Neural progenitor cell (in vitro differentiated cells): ENCODE measurements at regions not wholly inside any gene's neighbourhood (a gene's known extent, or its start where the extent isn't known, plus 50 kb on each side); places are given as distances from the start of the nearest gene placed in this dataset.
"Not testable (repeated sequence)": the region's sequence is repeated elsewhere in the genome, so short reads cannot be mapped to it uniquely, and the experiment has no call there.

Source experiments
- DNase-seq: peaks from one replicate; pipeline ENCODE4 v3.0.0-alpha.2; 2016; ENCODE audit warnings: low spot score
- H2AFZ ChIP-seq: fragments of 200-600 bp; sonication (generic); replicated peaks from 2 replicates; pipeline ENCODE4 v1.6.1; 2016; ENCODE audit warnings: antibody characterized with exemption
- H3F3A ChIP-seq: fragments of 200-600 bp; sonication (generic); 2 replicates; pipeline ENCODE4 v1.6.1; 2016; ENCODE audit warnings: antibody characterized with exemption, low read depth
- H3K27ac ChIP-seq: fragments of 200-600 bp; sonication (generic); 2 replicates; pipeline ENCODE4 v1.5.1; 2016; ENCODE audit warnings: mild to moderate bottlenecking
- H3K27me3 ChIP-seq: fragments of 200-600 bp; sonication (generic); 2 replicates; pipeline ENCODE4 v1.6.1; 2016; ENCODE audit warnings: mild to moderate bottlenecking, moderate library complexity
- H3K36me3 ChIP-seq: fragments of 200-600 bp; sonication (generic); 2 replicates; pipeline ENCODE4 v1.5.1; 2016
- H3K4me1 ChIP-seq: fragments of 200-600 bp; sonication (generic); 2 replicates; pipeline ENCODE4 v1.6.1; 2016; ENCODE audit warnings: mixed run types
- H3K4me2 ChIP-seq: fragments of 200-600 bp; sonication (generic); 2 replicates; pipeline ENCODE4 v1.6.1; 2016
- H3K4me3 ChIP-seq: fragments of 200-600 bp; sonication (generic); 2 replicates; pipeline ENCODE4 v1.5.1; 2016
- H3K79me2 ChIP-seq: fragments of 200-600 bp; sonication (generic); 2 replicates; pipeline ENCODE4 v1.6.1; 2016; ENCODE audit warnings: low read depth
- H3K9ac ChIP-seq: fragments of 200-600 bp; sonication (generic); 2 replicates; pipeline ENCODE4 v1.6.1; 2016
- H3K9me3 ChIP-seq: fragments of 200-600 bp; sonication (generic); 2 replicates; pipeline ENCODE4 v1.5.1; 2016; ENCODE audit warnings: low read depth
- H4K20me1 ChIP-seq: fragments of 200-600 bp; sonication (generic); 2 replicates; pipeline ENCODE4 v1.6.1; 2016; ENCODE audit warnings: low read depth
- H3K27ac Mint-ChIP-seq: 3 replicates; pipeline ENCODE4 v1.8.0; 2021; ENCODE audit warnings: mixed read lengths
- H3K27me3 Mint-ChIP-seq: 2 replicates; pipeline ENCODE4 v1.8.0; 2022; ENCODE audit warnings: low read depth, mild to moderate bottlenecking, inconsistent platforms, moderate library complexity, mixed read lengths; ENCODE audit not compliant: insufficient read depth
- H3K36me3 Mint-ChIP-seq: 3 replicates; pipeline ENCODE4 v1.8.0; 2021; ENCODE audit warnings: mixed read lengths
- H3K4me1 Mint-ChIP-seq: 3 replicates; pipeline ENCODE4 v1.8.0; 2021; ENCODE audit warnings: mixed read lengths
- H3K4me3 Mint-ChIP-seq: 3 replicates; pipeline ENCODE4 v1.8.0; 2021; ENCODE audit warnings: mild to moderate bottlenecking, moderate library complexity, mixed read lengths
- H3K9me3 Mint-ChIP-seq: 3 replicates; pipeline ENCODE4 v1.8.0; 2020; ENCODE audit warnings: mixed read lengths
- EZH2 ChIP-seq: fragments of 200-600 bp; sonication (generic); IDR thresholded peaks from 2 replicates; pipeline ENCODE4 v1.6.1; 2017; ENCODE audit warnings: antibody characterized with exemption, mild to moderate bottlenecking, moderate library complexity
- EZH2phosphoT487 ChIP-seq: fragments of 200-600 bp; sonication (generic); IDR thresholded peaks from 2 replicates; pipeline ENCODE4 v1.6.1; 2017; ENCODE audit warnings: antibody characterized with exemption
- TF ChIP-seq, protein P1 (sequence below): fragments of 200-600 bp; sonication (generic); IDR thresholded peaks from 2 replicates; pipeline ENCODE4 v1.5.1; 2017; ENCODE audit warnings: antibody characterized with exemption, mild to moderate bottlenecking

GRCh38 chr14:44846232-44846824, 115.4 kb downstream of the KLHL28 start:
- Mint-ChIP-seq H3K27me3 (peaks cover 2% of the 10 kb centered on the region), H3K27ac (no peak overlapping the region), H3K9me3 (no peaks in the 10 kb centered on the region), H3K4me3 (no peak overlapping the region), H3K36me3 (no peaks in the 10 kb centered on the region), H3K4me1 (no peaks in the 10 kb centered on the region)
- H3K4me1 ChIP-seq, result no peaks in the 10 kb centered on the region
- no peak overlapping the region for H3K9ac ChIP-seq
- no peak overlapping the region for H3K4me2 ChIP-seq
- peak; percentile 59 for DNase-seq
- H3K9me3 ChIP-seq, result no peaks in the 10 kb centered on the region
- no peaks in the 10 kb centered on the region for H3K79me2 ChIP-seq
- no peaks in the 10 kb centered on the region for H3K27me3 ChIP-seq
- no peak overlapping the region for H2AFZ ChIP-seq
- no peak overlapping the region for H3K4me3 ChIP-seq
- no peaks in the 10 kb centered on the region for H3F3A ChIP-seq
- TF ChIP-seq EZH2phosphoT487 (no peak), EZH2 (no peak)
- TF ChIP-seq, protein P1, sequence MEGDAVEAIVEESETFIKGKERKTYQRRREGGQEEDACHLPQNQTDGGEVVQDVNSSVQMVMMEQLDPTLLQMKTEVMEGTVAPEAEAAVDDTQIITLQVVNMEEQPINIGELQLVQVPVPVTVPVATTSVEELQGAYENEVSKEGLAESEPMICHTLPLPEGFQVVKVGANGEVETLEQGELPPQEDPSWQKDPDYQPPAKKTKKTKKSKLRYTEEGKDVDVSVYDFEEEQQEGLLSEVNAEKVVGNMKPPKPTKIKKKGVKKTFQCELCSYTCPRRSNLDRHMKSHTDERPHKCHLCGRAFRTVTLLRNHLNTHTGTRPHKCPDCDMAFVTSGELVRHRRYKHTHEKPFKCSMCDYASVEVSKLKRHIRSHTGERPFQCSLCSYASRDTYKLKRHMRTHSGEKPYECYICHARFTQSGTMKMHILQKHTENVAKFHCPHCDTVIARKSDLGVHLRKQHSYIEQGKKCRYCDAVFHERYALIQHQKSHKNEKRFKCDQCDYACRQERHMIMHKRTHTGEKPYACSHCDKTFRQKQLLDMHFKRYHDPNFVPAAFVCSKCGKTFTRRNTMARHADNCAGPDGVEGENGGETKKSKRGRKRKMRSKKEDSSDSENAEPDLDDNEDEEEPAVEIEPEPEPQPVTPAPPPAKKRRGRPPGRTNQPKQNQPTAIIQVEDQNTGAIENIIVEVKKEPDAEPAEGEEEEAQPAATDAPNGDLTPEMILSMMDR, result peak; percentile 94
- H3K27ac ChIP-seq, result no peak overlapping the region
- no peaks in the 10 kb centered on the region for H4K20me1 ChIP-seq
- no peaks in the 10 kb centered on the region for H3K36me3 ChIP-seq

DNA sequence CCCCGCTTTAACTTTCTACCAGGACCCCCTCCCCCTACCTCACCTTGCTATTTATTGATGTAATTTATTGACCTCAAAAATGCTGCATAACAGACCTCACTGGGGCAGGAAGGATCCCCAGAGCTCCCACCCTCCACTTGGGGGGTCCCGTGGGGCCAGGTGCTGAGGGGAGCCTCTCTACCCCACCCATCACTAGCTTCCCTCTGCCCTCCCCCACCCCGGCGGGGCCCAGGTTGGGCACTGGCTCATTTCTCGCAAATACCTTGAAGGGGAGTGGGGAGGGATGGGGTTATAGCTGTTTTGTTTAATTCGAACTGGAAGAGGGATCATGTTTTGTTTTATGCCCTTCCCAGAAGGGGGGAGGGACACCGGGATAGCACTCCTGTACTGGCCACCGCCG, 125.8 kb downstream of the KLHL28 start:
- not testable (repeated sequence) for H3K4me1 Mint-ChIP-seq, H3K4me1 ChIP-seq, H3K27me3 Mint-ChIP-seq, H2AFZ ChIP-seq, H3K27ac Mint-ChIP-seq, H4K20me1 ChIP-seq, H3K36me3 ChIP-seq, H3K4me3 Mint-ChIP-seq, H3K27me3 ChIP-seq, H3K4me3 ChIP-seq, H3K9me3 ChIP-seq, H3K36me3 Mint-ChIP-seq, H3K4me2 ChIP-seq, H3K9ac ChIP-seq, H3K9me3 Mint-ChIP-seq, H3K79me2 ChIP-seq, H3F3A ChIP-seq, H3K27ac ChIP-seq, DNase-seq

DNA sequence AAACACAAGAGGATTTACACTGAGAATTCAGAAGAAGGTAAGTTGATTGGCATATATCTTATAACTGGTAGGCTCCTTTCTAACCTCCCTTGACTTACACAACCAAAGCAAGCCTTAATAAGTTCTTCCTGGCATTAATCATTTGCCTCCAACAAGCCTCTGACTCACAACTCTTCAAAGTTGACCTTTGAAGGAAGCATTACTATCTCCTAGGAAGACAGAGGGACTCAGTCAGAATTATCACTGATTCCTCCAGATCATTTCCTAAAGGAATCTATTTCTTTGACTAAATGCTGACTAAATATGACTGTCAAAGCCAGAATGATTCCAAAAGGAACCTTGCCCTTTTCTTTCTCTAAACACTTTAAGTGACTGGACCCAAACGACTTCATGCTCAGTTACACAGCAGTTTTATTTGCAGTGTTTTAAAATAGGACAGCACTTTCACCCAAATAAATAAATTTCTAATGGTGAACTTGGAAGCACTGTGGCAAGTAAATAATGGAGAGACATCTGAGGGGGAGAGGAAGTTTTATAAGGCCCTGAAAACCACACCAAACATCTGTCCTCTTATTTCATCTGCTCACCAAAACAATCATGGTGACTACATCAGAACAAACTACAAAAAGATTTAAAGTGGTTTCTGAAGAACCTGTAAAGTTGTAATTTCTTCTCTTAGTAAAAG, 128.2 kb downstream of the KLHL28 start:
- Mint-ChIP-seq H3K27me3 (no peaks in the 10 kb centered on the region), H3K36me3 (no peaks in the 10 kb centered on the region), H3K4me3 (no peak overlapping the region), H3K4me1 (peaks cover 4% of the 10 kb centered on the region), H3K9me3 (no peaks in the 10 kb centered on the region), H3K27ac (no peak overlapping the region)
- Histone ChIP-seq H3K4me2 (no peak overlapping the region), H3K9me3 (no peaks in the 10 kb centered on the region), H3K9ac (no peak overlapping the region), H3K79me2 (no peaks in the 10 kb centered on the region), H4K20me1 (no peaks in the 10 kb centered on the region), H2AFZ (no peak overlapping the region), H3K4me1 (peaks cover 9% of the 10 kb centered on the region), H3F3A (no peaks in the 10 kb centered on the region), H3K36me3 (no peaks in the 10 kb centered on the region), H3K4me3 (no peak overlapping the region), H3K27ac (no peak overlapping the region), H3K27me3 (no peaks in the 10 kb centered on the region)
- no peak for DNase-seq
- TF ChIP-seq, protein P1, result no peak
- TF ChIP-seq EZH2phosphoT487 (no peak), EZH2 (no peak)

GRCh38 chr14:44830371-44830770, 131.4 kb downstream of the KLHL28 start:
- Mint-ChIP-seq H3K27me3 (no peaks in the 10 kb centered on the region), H3K4me1 (peaks cover 4% of the 10 kb centered on the region), H3K4me3 (no peak overlapping the region), H3K27ac (no peak overlapping the region), H3K9me3 (peaks cover 3% of the 10 kb centered on the region), H3K36me3 (no peaks in the 10 kb centered on the region)
- Histone ChIP-seq H3K4me2 (no peak overlapping the region), H3F3A (no peaks in the 10 kb centered on the region), H3K4me1 (peaks cover 11% of the 10 kb centered on the region), H3K79me2 (no peaks in the 10 kb centered on the region), H3K9me3 (no peaks in the 10 kb centered on the region), H2AFZ (no peak overlapping the region), H4K20me1 (no peaks in the 10 kb centered on the region), H3K27me3 (no peaks in the 10 kb centered on the region), H3K4me3 (no peak overlapping the region), H3K27ac (no peak overlapping the region), H3K36me3 (no peaks in the 10 kb centered on the region), H3K9ac (no peak overlapping the region)
- TF ChIP-seq EZH2phosphoT487 (no peak), EZH2 (no peak)
- TF ChIP-seq, protein P1, result no peak
- DNase-seq, result no peak
